Activated naive CD4-positive, alpha-beta T cell treated with anti-CD3 and anti-CD28 coated beads, Interleukin-2, amount 50 U/mL, for 72 hours (primary cell): ENCODE measurements at regions not wholly inside any gene's neighbourhood (a gene's known extent, or its start where the extent isn't known, plus 50 kb on each side); places are given as distances from the start of the nearest gene placed in this dataset.
A peak's percentile ranks its signal among the peaks of the same experiment; 100 is the strongest.

Source experiments
- ATAC-seq, 2 donors: fragments of 150-1000 bp; cut with Tn5 transposase; 2 replicates each; pipeline ENCODE4 v1.10.0; 2021; ENCODE audit warnings: mild to moderate bottlenecking in 2 of 2, moderate library complexity in 2 of 2
- DNase-seq, 2 donors: peaks; one replicate each; pipeline ENCODE4 v3.0.0; 2021 to 2022; ENCODE audit warnings: low spot score in 2 of 2
- H3K27ac Mint-ChIP-seq, 2 donors: one replicate each; pipeline ENCODE4 v1.8.0; 2022; ENCODE audit warnings: mild to moderate bottlenecking in 2 of 2, mixed read lengths in 2 of 2
- H3K36me3 Mint-ChIP-seq, 2 donors: one replicate each; pipeline ENCODE4 v1.8.0; 2022; ENCODE audit warnings: mixed read lengths in 2 of 2
- H3K9me3 Mint-ChIP-seq, 2 donors: one replicate each; pipeline ENCODE4 v1.8.0; 2022; ENCODE audit warnings: mixed read lengths in 2 of 2

DNA sequence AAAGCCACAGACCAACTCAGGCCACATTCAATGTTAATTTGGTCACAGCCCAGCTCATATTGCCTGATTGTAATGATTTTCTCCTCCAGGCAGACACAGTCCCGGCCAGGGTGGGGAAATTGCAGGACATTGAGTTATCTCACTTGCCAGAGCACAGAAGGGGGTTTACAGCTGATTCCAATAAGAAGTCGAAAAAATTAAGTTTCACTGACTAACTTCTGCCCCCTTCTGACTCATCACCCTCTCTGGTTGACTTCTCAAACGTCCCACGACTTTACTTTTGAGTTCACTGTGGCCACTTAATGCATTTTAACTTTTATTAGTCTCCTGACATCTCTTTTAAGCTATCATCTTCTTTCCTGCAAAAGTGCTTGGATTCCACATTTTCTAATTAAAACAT lies 321.4 kb upstream of the WWC1 start:
- no peak overlapping the region for H3K27ac Mint-ChIP-seq
- ATAC-seq, result peak in 1 of 2 donors; percentile 34

GRCh38 chr5:167971706-167972105 lies 319.7 kb upstream of the WWC1 start:
- DNase-seq (no peak), ATAC-seq (no peak)
- peaks cover 6 to 7% of the 10 kb centered on the region in 2 donors for H3K9me3 Mint-ChIP-seq
- no peak overlapping the region for H3K27ac Mint-ChIP-seq
- H3K36me3 Mint-ChIP-seq, result no peaks in the 10 kb centered on the region

More for the DNA sequence above, 321.4 kb upstream of the WWC1 start:
- no peak for DNase-seq
- Mint-ChIP-seq H3K36me3 (no peaks in the 10 kb centered on the region), H3K9me3 (peaks cover 6 to 7% of the 10 kb centered on the region in 2 donors)

- H3K27ac Mint-ChIP-seq, result no peak overlapping the region
- H3K36me3 Mint-ChIP-seq, result no peaks in the 10 kb centered on the region
- ATAC-seq (no peak), DNase-seq (no peak)
- peaks cover 6 to 7% of the 10 kb centered on the region in 2 donors for H3K9me3 Mint-ChIP-seq
Observed at GRCh38 chr5:167973126-167973525, 318.3 kb upstream of the WWC1 start.

- no peak overlapping the region for H3K27ac Mint-ChIP-seq
- H3K36me3 Mint-ChIP-seq, result no peaks in the 10 kb centered on the region
- DNase-seq (no peak), ATAC-seq (no peak)
- peaks cover 0 to 15% of the 10 kb centered on the region in 2 donors for H3K9me3 Mint-ChIP-seq
Observed at GRCh38 chr5:167984951-167985350, 306.5 kb upstream of the WWC1 start.

GRCh38 chr5:167985373-167985772 lies 306.1 kb upstream of the WWC1 start:
- no peak for ATAC-seq
- Mint-ChIP-seq H3K9me3 (peaks cover 0 to 11% of the 10 kb centered on the region in 2 donors), H3K27ac (no peak overlapping the region), H3K36me3 (no peaks in the 10 kb centered on the region)
- DNase-seq, result no peak

GRCh38 chr5:167987490-167988280 lies 303.8 kb upstream of the WWC1 start:
- Mint-ChIP-seq H3K27ac (no peak overlapping the region), H3K9me3 (peaks cover 0 to 5% of the 10 kb centered on the region in 2 donors), H3K36me3 (no peaks in the 10 kb centered on the region)
- ATAC-seq (no peak), DNase-seq (no peak)

DNA sequence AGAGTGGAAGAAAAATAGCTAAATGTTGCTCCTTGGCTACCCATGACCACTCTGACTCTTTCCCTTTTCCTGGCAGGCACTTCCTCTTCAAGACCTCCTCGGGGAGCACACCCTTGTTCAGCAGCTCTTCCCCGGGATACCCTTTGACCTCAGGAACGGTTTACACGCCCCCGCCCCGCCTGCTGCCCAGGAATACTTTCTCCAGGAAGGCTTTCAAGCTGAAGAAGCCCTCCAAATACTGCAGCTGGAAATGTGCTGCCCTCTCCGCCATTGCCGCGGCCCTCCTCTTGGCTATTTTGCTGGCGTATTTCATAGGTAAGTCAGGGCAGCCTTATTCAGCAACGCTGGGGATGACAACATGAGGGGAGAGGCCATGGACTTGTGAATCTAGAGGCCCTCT lies 298.6 kb upstream of the WWC1 start:
- H3K36me3 Mint-ChIP-seq, result no peaks in the 10 kb centered on the region
- peaks cover 0 to 5% of the 10 kb centered on the region in 2 donors for H3K9me3 Mint-ChIP-seq
- DNase-seq (no peak), ATAC-seq (no peak)
- no peak overlapping the region for H3K27ac Mint-ChIP-seq

DNA sequence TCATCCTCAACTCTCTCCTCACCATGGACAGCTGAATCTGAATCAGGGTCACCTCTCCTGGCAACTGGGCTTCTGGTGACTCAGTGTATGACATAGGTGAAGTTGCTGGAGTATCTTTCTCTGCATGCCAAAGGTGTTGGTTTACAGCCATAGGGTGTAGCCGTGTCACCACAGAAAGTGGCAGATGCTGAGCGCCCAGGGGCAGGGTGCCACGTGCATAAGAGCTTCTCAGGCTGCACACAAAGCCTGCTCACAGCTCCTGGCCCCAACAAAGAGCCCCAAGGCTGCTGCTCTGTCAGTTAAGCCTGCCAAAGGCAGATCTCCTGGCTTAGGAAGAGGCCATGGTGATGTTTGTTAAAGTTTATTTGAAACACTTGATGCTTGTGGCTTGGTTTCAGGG lies 297.7 kb upstream of the WWC1 start:
- ATAC-seq (no peak), DNase-seq (no peak)
- no peak overlapping the region for H3K27ac Mint-ChIP-seq
- H3K9me3 Mint-ChIP-seq, result peaks cover 0 to 5% of the 10 kb centered on the region in 2 donors
- H3K36me3 Mint-ChIP-seq, result no peaks in the 10 kb centered on the region

DNA sequence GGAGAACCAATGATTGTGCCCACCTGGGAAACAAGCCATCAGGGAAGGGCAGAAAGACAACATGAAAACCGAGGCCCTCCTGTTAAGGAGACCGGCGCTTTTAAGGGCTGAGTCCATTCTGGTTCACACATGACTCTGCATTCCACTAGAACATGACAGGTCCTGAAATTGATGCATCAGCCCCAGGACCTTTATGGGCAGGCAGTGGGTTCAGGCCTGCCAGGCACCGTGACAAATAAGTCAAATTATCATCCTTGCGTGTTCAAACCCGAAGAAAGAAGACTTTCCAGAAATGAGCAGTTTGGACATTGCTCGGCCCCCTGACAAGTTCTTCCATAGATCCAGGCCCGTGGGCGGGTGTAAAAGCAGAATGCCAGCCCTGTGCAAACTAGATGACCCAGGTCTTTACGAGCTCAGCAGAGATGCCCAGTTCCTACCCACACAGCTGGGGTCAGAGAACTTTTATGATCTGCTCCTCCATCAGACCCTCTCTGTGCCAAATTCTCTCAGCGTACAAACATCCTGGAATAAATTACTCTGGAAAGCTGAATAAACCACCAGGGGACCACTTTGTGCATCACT lies 295.5 kb upstream of the WWC1 start:
- ATAC-seq (no peak), DNase-seq (no peak)
- H3K27ac Mint-ChIP-seq, result no peak overlapping the region
- H3K36me3 Mint-ChIP-seq, result no peaks in the 10 kb centered on the region
- no peaks in the 10 kb centered on the region for H3K9me3 Mint-ChIP-seq

- ATAC-seq, result no peak
- Mint-ChIP-seq H3K9me3 (no peaks in the 10 kb centered on the region), H3K36me3 (no peaks in the 10 kb centered on the region), H3K27ac (no peak overlapping the region)
- DNase-seq, result no peak
Observed at GRCh38 chr5:167998148-167998767, 293.2 kb upstream of the WWC1 start.

DNA sequence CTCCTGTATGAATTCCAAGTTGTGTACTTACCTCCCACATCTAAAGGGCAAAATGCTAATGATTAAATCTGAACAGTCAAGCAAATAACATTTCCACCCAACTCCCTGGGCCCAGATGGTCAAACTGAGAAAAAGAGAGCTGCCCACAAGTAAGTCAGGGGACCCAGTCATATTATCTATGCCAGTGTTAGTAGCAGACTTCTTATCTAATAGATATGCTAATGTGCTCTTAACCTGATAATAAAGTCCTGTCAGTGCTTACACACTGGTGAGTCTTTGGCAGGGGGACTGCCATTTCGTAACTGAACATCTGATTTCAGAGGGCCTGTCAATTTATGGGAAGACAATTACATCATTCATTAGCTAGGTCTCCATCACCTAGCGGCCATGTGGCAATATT lies 292.3 kb upstream of the WWC1 start:
- H3K9me3 Mint-ChIP-seq, result no peaks in the 10 kb centered on the region
- DNase-seq (no peak), ATAC-seq (no peak)
- H3K27ac Mint-ChIP-seq, result no peak overlapping the region
- no peaks in the 10 kb centered on the region for H3K36me3 Mint-ChIP-seq

GRCh38 chr5:168001318-168001717 lies 290.1 kb upstream of the WWC1 start:
- ATAC-seq (no peak), DNase-seq (no peak)
- Mint-ChIP-seq H3K9me3 (no peaks in the 10 kb centered on the region), H3K27ac (no peak overlapping the region), H3K36me3 (no peaks in the 10 kb centered on the region)

DNA sequence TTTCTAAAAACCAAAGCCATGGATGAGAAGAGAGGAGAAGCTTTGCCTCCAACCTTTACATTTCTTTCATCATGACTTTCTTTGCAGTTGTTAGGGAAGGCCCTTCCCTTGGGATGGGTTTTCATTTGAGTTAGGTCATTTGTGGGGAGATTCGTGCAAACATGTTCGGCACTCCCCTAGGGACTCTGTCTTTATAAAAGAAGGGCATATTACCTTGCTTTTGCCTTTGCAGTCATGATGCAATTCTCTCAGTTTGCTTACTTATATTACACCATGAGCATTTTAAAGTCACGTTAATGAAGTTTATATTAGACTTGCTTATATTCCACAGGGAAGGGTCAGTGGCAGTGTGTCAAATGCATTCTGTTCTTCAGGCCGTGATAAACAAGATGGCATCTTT lies 289.3 kb upstream of the WWC1 start:
- ATAC-seq, result no peak
- DNase-seq, result no peak

GRCh38 chr5:168005093-168005492 lies 286.4 kb upstream of the WWC1 start:
- Mint-ChIP-seq H3K27ac (no peak overlapping the region), H3K9me3 (no peaks in the 10 kb centered on the region), H3K36me3 (no peaks in the 10 kb centered on the region)
- ATAC-seq (no peak), DNase-seq (no peak)

More for the DNA sequence above, 289.3 kb upstream of the WWC1 start:
- H3K27ac Mint-ChIP-seq, result no peak overlapping the region
- no peaks in the 10 kb centered on the region for H3K9me3 Mint-ChIP-seq
- no peaks in the 10 kb centered on the region for H3K36me3 Mint-ChIP-seq

DNA sequence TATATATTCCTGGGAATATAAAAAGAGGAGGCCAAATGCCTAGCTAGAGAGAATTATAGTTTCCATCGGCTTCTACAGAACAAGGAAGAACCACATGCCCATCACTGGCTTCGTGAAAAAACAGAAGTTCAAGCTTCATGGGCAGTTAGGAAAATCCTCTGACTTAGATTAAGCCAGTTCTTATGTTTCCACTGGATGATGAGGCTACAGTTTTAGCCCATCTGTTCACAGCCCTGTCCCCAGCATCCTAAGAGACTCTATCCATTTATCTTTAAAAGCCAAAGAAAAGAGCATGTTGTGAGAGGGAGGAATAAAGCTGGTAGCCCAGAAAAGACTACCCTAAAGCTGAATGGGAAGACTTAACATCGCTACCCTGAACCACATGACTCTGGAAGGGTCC lies 285.5 kb upstream of the WWC1 start:
- no peaks in the 10 kb centered on the region for H3K9me3 Mint-ChIP-seq
- no peak overlapping the region for H3K27ac Mint-ChIP-seq
- DNase-seq, result no peak
- ATAC-seq, result no peak
- H3K36me3 Mint-ChIP-seq, result no peaks in the 10 kb centered on the region

- H3K36me3 Mint-ChIP-seq, result no peaks in the 10 kb centered on the region
- ATAC-seq (no peak), DNase-seq (no peak)
- no peaks in the 10 kb centered on the region for H3K9me3 Mint-ChIP-seq
- no peak overlapping the region for H3K27ac Mint-ChIP-seq
Observed at GRCh38 chr5:168006456-168007130, 284.9 kb upstream of the WWC1 start.

DNA sequence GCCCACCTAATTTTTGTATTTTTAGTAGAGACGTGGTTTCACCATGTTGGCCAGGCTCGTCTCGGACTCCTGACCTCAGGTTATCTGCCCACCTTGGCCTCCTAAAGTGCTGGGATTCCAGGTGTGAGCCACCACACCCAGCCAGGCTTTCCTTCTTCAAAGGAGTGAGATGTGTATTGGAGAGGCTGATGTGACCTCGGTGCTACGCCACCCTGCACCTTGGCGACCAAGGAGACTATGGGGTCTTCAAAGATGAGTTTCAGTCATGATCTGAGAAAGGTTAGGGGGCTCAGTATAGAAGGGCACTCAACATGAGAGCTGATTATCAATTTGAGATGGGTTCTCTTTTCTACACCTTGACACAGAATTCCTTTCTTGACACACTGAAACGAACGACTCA lies 284.2 kb upstream of the WWC1 start:
- ATAC-seq (no peak), DNase-seq (no peak)
- Mint-ChIP-seq H3K36me3 (no peaks in the 10 kb centered on the region), H3K27ac (no peak overlapping the region), H3K9me3 (no peaks in the 10 kb centered on the region)
